BE2C (cell line): ENCODE measurements at regions not wholly inside any gene's neighbourhood (a gene's known extent, or its start where the extent isn't known, plus 50 kb on each side); places are given as distances from the start of the nearest gene placed in this dataset.

Experiments
- DNase-seq: peaks from one replicate; pipeline ENCODE4 v3.0.0-alpha.2; 2020
- H3K27me3 ChIP-seq: fragments of 250-450 bp; sonication (Bioruptor Pico); 2 replicates; pipeline ENCODE4 v1.5.1; 2020; ENCODE audit warnings: mild to moderate bottlenecking
- H3K36me3 ChIP-seq: fragments of 250-450 bp; sonication (Bioruptor Pico); 2 replicates; pipeline ENCODE4 v1.5.1; 2020; ENCODE audit warnings: mild to moderate bottlenecking
- H3K4me1 ChIP-seq: fragments of 250-450 bp; sonication (Bioruptor Pico); 2 replicates; pipeline ENCODE4 v1.5.1; 2020
- H3K4me3 ChIP-seq: 2 replicates; pipeline ENCODE4 v1.5.1; 2011; ENCODE audit warnings: low read depth, low read length
- H3K9me3 ChIP-seq: fragments of 250-450 bp; sonication (Bioruptor Pico); 2 replicates; pipeline ENCODE4 v1.5.1; 2020
- TF ChIP-seq, protein P1 (sequence below): IDR thresholded peaks from 2 replicates; pipeline ENCODE4 v1.5.1; 2012; ENCODE audit warnings: mild to moderate bottlenecking, low read depth, low read length

DNA sequence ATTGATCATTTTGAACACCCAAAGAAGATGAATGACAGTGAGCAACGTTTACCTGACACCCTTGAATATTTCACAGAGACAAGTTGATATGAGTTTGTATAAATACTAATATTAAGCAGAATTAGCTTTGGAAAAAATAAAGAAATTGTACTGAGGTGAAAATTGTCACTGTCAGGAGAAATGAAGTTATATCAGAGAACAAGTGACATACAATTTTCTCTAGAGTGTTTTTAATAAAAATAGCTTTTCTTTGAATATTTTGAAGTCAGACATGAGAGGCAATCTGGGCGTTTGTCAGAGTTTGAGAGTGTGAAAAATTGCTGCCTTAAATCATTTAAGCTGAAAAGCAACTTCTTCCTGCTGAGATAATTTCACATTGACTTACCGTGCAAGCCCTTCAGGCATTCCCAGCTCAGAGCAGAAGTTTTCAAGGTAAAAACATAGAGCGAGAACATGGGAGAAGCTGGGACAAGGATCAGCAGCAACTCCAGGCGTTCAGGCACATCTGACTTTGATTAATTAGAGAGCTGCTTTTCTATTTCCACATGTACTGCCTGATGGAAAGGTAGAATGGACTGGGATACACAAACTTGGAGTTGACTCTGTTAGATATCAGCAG is 535.9 kb downstream of the TFEC start:
- DNase-seq: no peak
- TF ChIP-seq, protein P1, sequence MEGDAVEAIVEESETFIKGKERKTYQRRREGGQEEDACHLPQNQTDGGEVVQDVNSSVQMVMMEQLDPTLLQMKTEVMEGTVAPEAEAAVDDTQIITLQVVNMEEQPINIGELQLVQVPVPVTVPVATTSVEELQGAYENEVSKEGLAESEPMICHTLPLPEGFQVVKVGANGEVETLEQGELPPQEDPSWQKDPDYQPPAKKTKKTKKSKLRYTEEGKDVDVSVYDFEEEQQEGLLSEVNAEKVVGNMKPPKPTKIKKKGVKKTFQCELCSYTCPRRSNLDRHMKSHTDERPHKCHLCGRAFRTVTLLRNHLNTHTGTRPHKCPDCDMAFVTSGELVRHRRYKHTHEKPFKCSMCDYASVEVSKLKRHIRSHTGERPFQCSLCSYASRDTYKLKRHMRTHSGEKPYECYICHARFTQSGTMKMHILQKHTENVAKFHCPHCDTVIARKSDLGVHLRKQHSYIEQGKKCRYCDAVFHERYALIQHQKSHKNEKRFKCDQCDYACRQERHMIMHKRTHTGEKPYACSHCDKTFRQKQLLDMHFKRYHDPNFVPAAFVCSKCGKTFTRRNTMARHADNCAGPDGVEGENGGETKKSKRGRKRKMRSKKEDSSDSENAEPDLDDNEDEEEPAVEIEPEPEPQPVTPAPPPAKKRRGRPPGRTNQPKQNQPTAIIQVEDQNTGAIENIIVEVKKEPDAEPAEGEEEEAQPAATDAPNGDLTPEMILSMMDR: no peak
- Histone ChIP-seq H3K9me3 (no peaks in the 10 kb centered on the region; the same call in 1 of the 2 replicates), H3K36me3 (no peaks in the 10 kb centered on the region), H3K27me3 (no peaks in the 10 kb centered on the region), H3K4me3 (no peak overlapping the region), H3K4me1 (no peaks in the 10 kb centered on the region)

DNA sequence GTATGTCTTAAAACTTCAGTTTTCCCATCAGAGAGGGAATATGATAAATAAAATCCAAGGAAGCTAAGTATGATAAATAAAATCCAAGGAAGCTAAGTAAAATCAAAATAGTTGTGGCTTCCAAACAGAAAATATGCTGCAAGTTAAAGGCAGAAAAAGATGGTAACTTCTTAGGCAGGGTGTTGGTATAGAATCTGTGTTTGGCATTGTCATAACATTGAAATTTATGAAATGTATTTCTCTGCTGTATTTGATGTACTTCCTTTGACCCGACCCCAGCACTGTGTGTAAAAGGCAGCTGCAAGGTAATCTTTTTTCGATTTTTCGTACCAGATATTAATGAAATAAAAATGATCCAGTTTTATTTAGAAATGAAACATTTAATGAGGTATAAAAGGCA is 537.2 kb downstream of the TFEC start:
- Histone ChIP-seq H3K27me3 (no peaks in the 10 kb centered on the region), H3K4me1 (no peaks in the 10 kb centered on the region), H3K9me3 (no peaks in the 10 kb centered on the region; the same call in 1 of the 2 replicates), H3K4me3 (no peak overlapping the region), H3K36me3 (no peaks in the 10 kb centered on the region)
- TF ChIP-seq, protein P1: no peak
- no peak for DNase-seq

DNA sequence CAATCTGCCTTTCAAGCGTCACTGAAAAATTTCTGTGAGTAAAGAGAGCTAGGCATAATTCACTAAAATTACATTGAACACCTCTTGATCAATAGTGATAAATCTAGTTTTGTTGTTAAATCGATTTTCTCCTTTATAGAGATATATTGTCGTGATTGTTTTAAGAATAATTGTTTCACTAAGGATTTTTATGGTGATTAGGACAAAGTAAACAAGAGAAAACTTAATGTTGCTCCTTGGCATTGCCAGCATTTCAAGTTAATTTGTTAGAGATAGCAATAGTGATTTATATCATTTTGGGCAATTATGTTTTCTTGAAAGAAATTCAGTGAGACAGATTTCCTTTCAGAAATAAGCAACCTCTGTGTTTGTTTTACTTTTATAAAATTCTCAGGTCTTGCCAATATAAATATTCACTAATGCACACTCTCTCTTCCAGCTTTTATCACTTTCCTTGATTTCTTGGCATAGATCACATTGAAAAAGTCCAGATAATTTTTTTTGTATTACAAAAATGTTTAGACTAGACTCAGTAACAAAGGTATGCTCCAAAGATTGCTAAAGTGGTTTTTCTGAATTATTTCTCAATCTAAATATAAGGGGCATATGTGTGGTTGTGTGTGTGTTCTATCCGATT is 538.7 kb downstream of the TFEC start:
- Histone ChIP-seq H3K36me3 (no peaks in the 10 kb centered on the region), H3K27me3 (no peaks in the 10 kb centered on the region), H3K4me3 (no peak overlapping the region), H3K9me3 (no peaks in the 10 kb centered on the region; the same call in 1 of the 2 replicates), H3K4me1 (no peaks in the 10 kb centered on the region)
- DNase-seq: no peak
- TF ChIP-seq, protein P1: no peak

DNA sequence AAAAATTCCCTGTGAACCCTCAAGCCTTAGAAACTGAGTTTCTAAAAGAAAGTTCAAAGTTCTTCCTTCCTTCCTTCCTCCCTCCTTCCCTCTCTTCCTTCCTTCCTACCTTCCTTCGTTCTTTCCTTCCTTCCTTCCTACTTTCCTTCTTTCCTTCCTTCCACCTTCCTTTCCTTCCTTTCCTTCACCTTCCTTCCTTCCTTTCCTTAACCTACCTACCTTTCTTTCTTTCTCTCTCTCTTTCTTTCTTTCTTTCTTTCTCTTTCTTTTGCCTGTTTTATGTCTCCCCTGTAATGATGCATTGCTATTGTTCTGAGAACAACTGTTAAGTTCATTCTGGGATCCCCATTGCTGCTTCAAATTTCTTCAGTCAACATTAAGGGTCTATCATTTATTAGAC is 551.1 kb downstream of the TFEC start:
- no peak for DNase-seq
- Histone ChIP-seq H3K36me3 (no peaks in the 10 kb centered on the region), H3K9me3 (no peaks in the 10 kb centered on the region), H3K27me3 (no peaks in the 10 kb centered on the region), H3K4me3 (no peak overlapping the region), H3K4me1 (no peaks in the 10 kb centered on the region)
- TF ChIP-seq, protein P1: no peak

DNA sequence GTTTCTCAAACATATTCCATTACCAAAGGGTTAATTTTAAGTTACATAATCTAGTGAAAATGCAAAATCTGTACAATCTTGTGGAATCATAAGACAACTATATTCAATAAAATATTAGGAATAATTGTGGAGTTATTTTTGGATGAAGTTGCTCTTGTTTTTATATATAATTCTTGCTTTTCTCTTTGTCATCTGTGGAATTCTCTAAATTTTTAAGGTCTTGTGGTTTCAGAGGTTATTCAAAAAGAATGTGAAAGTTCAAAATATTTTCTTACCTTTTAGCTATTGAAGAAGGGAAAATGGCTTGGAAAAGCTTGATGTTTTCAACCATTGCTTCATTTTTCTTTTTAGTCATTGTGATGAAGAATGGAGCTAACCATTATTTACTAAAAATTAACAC is 552.1 kb downstream of the TFEC start:
- no peaks in the 10 kb centered on the region for H3K4me1 ChIP-seq
- H3K9me3 ChIP-seq: no peaks in the 10 kb centered on the region
- H3K4me3 ChIP-seq: no peak overlapping the region
- no peaks in the 10 kb centered on the region for H3K27me3 ChIP-seq
- TF ChIP-seq, protein P1: no peak
- no peak for DNase-seq
- H3K36me3 ChIP-seq: no peaks in the 10 kb centered on the region

DNA sequence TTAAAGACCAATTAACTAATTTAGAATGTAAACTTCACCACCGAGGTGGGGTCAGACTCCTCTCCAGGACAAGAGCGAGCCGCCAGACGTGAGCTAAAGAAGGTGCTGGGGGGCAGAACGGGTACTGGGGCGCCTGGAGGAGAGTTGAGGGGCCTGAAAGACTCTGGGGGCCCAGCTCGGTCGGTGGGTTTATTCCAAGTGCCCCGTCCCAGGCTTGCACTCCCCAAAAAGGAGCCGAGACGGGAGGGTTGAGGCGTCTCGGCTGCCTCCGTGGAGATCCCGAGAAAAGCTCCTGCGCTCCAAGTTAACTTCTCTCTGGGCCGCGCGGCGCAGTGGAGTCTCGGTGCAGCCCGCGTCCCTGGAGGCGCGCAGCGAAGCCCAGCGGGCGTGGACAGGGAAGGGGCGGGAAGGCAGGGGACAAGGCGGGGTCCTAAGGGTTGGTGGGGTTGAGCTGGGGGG is 553.3 kb downstream of the TFEC start:
- TF ChIP-seq, protein P1: no peak
- no peak overlapping the region for H3K4me3 ChIP-seq
- H3K4me1 ChIP-seq: no peaks in the 10 kb centered on the region
- no peaks in the 10 kb centered on the region for H3K27me3 ChIP-seq
- no peaks in the 10 kb centered on the region for H3K9me3 ChIP-seq
- H3K36me3 ChIP-seq: no peaks in the 10 kb centered on the region
- DNase-seq: no peak
